ENCODE measurements at regions not wholly inside any gene's neighbourhood (a gene's known extent, or its start where the extent isn't known, plus 50 kb on each side); places are given as distances from the start of the nearest gene placed in this dataset.
"Not testable (repeated sequence)": the region's sequence is repeated elsewhere in the genome, so short reads cannot be mapped to it uniquely, and the experiment has no call there.

DNA sequence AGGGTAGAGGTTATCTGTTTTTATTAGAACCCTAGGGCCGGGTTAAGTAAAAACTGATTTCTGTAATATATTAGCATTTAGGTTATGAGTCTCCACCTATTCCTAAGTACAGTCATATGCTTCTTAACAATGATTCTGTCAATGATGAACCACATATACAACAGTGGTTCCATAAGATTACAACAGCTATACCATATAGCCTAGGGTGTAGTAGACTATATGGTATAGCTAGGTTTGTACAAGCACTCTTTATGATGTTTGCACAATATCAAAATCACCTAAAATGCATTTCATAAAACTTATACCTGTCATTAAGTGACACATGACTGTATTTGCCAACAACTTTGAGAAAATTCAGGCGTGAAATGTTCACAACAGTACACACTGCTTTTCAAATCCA lies 110.6 kb downstream of the RPL10L start:
- ChIA-PET CTCF (no interaction called here), POLR2A (no interaction called here)
- Histone ChIP-seq H3K36me3 (ENCODE audit: control insufficient read depth in 2 of 2, insufficient read depth in 1 of 2, low read length in 2 of 2) (no peaks in the 10 kb centered on the region), H3K9me3 (ENCODE audit: control insufficient read depth, insufficient read depth, low read depth, low read length) (no peaks in the 10 kb centered on the region), H3K4me1 (ENCODE audit: control insufficient read depth, insufficient read depth, low read length) (no peaks in the 10 kb centered on the region), H3K4me3 (ENCODE audit: low read depth, low read length) (no peak overlapping the region), H3K27ac (ENCODE audit: extremely low read depth, low read depth, low read length) (no peak overlapping the region)
- TF ChIP-seq ZNF19 (tag by site-specific recombination; IDR thresholded peaks at IDR 0.05; ENCODE audit: low read depth) (no peak), ZNF658 (tag by site-specific recombination; IDR thresholded peaks at IDR 0.05) (no peak), ZSCAN23 (tag by site-specific recombination; IDR thresholded peaks at IDR 0.05) (no peak), ZNF501 (tag by site-specific recombination; IDR thresholded peaks at IDR 0.05) (no peak), ZNF169 (tag by site-specific recombination; IDR thresholded peaks at IDR 0.05) (no peak), ZNF423 (tag by site-specific recombination; IDR thresholded peaks at IDR 0.05) (no peak), ZNF140 (tag by site-specific recombination; IDR thresholded peaks at IDR 0.05) (no peak), ZNF341 (tag by site-specific recombination; IDR thresholded peaks at IDR 0.05; ENCODE audit: low read depth) (no peak), ZNF350 (tag by site-specific recombination; IDR thresholded peaks at IDR 0.05) (no peak), ZNF530 (tag by site-specific recombination; IDR thresholded peaks at IDR 0.05; ENCODE audit: low read depth) (no peak), ZNF670 (tag by site-specific recombination; IDR thresholded peaks at IDR 0.05; ENCODE audit: low read depth) (no peak)
- TF ChIP-seq, protein P1, sequence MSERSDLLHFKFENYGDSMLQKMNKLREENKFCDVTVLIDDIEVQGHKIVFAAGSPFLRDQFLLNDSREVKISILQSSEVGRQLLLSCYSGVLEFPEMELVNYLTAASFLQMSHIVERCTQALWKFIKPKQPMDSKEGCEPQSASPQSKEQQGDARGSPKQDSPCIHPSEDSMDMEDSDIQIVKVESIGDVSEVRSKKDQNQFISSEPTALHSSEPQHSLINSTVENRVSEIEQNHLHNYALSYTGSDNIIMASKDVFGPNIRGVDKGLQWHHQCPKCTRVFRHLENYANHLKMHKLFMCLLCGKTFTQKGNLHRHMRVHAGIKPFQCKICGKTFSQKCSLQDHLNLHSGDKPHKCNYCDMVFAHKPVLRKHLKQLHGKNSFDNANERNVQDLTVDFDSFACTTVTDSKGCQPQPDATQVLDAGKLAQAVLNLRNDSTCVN (tag by site-specific recombination; optimal IDR thresholded peaks at IDR 0.05): no peak
- TF ChIP-seq, protein P2, sequence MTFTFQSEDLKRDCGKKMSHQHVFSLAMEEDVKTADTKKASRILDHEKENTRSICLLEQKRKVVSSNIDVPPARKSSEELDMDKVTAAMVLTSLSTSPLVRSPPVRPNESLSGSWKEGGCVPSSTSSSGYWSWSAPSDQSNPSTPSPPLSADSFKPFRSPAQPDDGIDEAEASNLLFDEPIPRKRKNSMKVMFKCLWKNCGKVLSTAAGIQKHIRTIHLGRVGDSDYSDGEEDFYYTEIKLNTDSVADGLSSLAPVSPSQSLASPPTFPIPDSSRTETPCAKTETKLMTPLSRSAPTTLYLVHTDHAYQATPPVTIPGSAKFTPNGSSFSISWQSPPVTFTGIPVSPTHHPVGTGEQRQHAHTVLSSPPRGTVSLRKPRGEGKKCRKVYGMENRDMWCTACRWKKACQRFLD (tag by site-specific recombination; IDR thresholded peaks at IDR 0.05): no peak

DNA sequence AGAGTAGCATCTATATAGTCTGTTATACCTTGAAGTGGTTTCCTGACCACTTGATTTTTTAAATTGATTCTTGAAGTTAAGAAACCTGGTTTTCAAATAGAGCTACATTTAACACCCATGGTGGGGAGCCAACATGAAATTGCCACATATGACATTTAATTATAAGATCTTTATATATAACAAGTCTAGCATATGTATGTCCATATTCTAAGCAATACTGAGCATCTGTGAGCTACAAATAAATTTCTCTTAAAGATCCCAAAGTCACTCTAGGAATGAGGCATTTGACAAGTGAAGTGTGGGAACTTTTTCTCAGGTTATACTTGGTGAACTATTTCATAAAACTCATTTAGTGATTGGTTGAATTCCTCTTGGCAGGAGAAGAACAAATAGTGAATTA lies 132.5 kb downstream of the RPL10L start:
- CTCF ChIA-PET: interaction anchor here (0.6 kb wide), 1 partner anchor 1242 kb away, joined by 3 read pairs; no protein-coding TSS in a partner anchor
- POLR2A ChIA-PET: no interaction called here
- TF ChIP-seq ZNF157 (tag by site-specific recombination; IDR thresholded peaks at IDR 0.05) (no peak), ZNF830 (tag by site-specific recombination; IDR thresholded peaks at IDR 0.05; ENCODE audit: low read depth) (no peak), ZNF140 (tag by site-specific recombination; IDR thresholded peaks at IDR 0.05) (no peak), ZNF658 (tag by site-specific recombination; IDR thresholded peaks at IDR 0.05) (no peak), ZNF76 (tag by site-specific recombination; IDR thresholded peaks at IDR 0.05; ENCODE audit: borderline replicate concordance, low read depth) (no peak), KLF8 (tag by site-specific recombination; IDR thresholded peaks at IDR 0.05) (no peak), ZNF175 (tag by site-specific recombination; IDR thresholded peaks at IDR 0.05) (no peak), ZNF571 (tag by site-specific recombination; IDR thresholded peaks at IDR 0.05) (no peak), ZNF548 (tag by site-specific recombination; IDR thresholded peaks at IDR 0.05) (no peak), ZSCAN23 (tag by site-specific recombination; IDR thresholded peaks at IDR 0.05) (no peak), ZFP41 (tag by site-specific recombination; IDR thresholded peaks at IDR 0.05; ENCODE audit: borderline replicate concordance) (no peak), ZNF473 (tag by site-specific recombination; IDR thresholded peaks at IDR 0.05) (no peak), SCRT2 (tag by site-specific recombination; IDR thresholded peaks at IDR 0.05) (no peak), ZNF501 (tag by site-specific recombination; IDR thresholded peaks at IDR 0.05) (no peak)
- TF ChIP-seq, protein P3, sequence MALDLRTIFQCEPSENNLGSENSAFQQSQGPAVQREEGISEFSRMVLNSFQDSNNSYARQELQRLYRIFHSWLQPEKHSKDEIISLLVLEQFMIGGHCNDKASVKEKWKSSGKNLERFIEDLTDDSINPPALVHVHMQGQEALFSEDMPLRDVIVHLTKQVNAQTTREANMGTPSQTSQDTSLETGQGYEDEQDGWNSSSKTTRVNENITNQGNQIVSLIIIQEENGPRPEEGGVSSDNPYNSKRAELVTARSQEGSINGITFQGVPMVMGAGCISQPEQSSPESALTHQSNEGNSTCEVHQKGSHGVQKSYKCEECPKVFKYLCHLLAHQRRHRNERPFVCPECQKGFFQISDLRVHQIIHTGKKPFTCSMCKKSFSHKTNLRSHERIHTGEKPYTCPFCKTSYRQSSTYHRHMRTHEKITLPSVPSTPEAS (tag by site-specific recombination; IDR thresholded peaks at IDR 0.05): no peak
- TF ChIP-seq, protein P4, sequence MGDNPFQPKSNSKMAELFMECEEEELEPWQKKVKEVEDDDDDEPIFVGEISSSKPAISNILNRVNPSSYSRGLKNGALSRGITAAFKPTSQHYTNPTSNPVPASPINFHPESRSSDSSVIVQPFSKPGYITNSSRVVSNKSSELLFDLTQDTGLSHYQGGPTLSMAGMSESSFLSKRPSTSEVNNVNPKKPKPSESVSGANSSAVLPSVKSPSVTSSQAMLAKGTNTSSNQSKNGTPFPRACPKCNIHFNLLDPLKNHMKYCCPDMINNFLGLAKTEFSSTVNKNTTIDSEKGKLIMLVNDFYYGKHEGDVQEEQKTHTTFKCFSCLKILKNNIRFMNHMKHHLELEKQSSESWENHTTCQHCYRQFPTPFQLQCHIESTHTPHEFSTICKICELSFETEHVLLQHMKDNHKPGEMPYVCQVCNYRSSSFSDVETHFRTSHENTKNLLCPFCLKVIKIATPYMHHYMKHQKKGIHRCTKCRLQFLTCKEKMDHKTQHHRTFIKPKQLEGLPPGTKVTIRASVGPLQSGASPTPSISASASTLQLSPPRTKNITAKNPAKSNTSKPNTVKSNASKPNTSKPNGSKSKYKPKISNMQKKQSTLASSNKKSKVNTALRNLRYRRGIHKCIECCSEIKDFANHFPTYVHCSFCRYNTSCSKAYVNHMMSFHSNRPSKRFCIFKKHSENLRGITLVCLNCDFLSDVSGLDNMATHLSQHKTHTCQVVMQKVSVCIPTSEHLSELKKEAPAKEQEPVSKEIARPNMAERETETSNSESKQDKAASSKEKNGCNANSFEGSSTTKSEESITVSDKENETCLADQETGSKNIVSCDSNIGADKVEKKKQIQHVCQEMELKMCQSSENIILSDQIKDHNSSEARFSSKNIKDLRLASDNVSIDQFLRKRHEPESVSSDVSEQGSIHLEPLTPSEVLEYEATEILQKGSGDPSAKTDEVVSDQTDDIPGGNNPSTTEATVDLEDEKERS (tag by site-specific recombination; IDR thresholded peaks at IDR 0.05): no peak
- TF ChIP-seq, protein P5, sequence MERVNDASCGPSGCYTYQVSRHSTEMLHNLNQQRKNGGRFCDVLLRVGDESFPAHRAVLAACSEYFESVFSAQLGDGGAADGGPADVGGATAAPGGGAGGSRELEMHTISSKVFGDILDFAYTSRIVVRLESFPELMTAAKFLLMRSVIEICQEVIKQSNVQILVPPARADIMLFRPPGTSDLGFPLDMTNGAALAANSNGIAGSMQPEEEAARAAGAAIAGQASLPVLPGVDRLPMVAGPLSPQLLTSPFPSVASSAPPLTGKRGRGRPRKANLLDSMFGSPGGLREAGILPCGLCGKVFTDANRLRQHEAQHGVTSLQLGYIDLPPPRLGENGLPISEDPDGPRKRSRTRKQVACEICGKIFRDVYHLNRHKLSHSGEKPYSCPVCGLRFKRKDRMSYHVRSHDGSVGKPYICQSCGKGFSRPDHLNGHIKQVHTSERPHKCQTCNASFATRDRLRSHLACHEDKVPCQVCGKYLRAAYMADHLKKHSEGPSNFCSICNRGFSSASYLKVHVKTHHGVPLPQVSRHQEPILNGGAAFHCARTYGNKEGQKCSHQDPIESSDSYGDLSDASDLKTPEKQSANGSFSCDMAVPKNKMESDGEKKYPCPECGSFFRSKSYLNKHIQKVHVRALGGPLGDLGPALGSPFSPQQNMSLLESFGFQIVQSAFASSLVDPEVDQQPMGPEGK (tag by site-specific recombination; IDR thresholded peaks at IDR 0.05): no peak

DNA sequence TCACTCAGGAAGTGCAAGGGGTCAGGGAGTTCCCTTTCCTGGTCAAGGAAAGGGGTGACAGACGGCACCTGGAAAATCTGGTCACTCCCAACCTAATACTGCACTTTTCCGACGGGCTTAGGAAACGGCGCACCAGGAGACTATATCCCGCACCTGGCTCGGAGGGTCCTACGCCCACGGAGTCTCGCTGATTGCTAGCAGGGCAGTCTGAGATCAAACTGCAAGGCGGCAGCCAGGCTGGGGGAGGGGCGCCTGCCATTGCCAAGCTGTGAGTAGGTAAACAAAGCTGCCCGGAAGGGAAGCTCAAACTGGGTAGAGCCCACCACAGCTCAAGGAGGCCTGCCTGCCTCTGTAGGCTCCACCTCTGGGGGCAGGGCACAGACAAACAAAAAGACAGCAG lies 142.8 kb downstream of the RPL10L start:
- CTCF ChIA-PET; H3K4me1 ChIP-seq (ENCODE audit: control insufficient read depth, insufficient read depth, low read length); H3K4me3 ChIP-seq (ENCODE audit: low read depth, low read length); POLR2A ChIA-PET; H3K27ac ChIP-seq (ENCODE audit: extremely low read depth, low read depth, low read length); H3K36me3 ChIP-seq (ENCODE audit: control insufficient read depth in 2 of 2, insufficient read depth in 1 of 2, low read length in 2 of 2); H3K9me3 ChIP-seq (ENCODE audit: control insufficient read depth, insufficient read depth, low read depth, low read length): not testable (repeated sequence)

More for the DNA sequence above, 132.5 kb downstream of the RPL10L start:
- H3K9me3 ChIP-seq (ENCODE audit: control insufficient read depth, insufficient read depth, low read depth, low read length): no peaks in the 10 kb centered on the region
- no peak overlapping the region for H3K27ac ChIP-seq (ENCODE audit: extremely low read depth, low read depth, low read length)
- H3K4me1 ChIP-seq (ENCODE audit: control insufficient read depth, insufficient read depth, low read length): no peaks in the 10 kb centered on the region
- H3K36me3 ChIP-seq (ENCODE audit: control insufficient read depth in 2 of 2, insufficient read depth in 1 of 2, low read length in 2 of 2): no peaks in the 10 kb centered on the region
- H3K4me3 ChIP-seq (ENCODE audit: low read depth, low read length): no peak overlapping the region
